GM23338 (cell line): ENCODE measurements at regions not wholly inside any gene's neighbourhood (a gene's known extent, or its start where the extent isn't known, plus 50 kb on each side); places are given as distances from the start of the nearest gene placed in this dataset.

Experiments
- ATAC-seq: fragments of 200-7000 bp; cut with Tn5 transposase; 3 replicates; pipeline ENCODE4 v1.9.1; 2020
- DNase-seq: peaks from one replicate; pipeline ENCODE4 v3.0.0-alpha.2; 2015; ENCODE audit warnings: low spot score
- H2AFZ ChIP-seq: fragments of 200-600 bp; sonication (generic); 2 replicates; pipeline ENCODE4 v1.8.0; 2016; ENCODE audit warnings: antibody characterized with exemption, mild to moderate bottlenecking, moderate library complexity
- H3F3A ChIP-seq: fragments of 200-600 bp; sonication (generic); replicated peaks from 2 replicates; pipeline ENCODE4 v1.8.0; 2017; ENCODE audit warnings: antibody characterized with exemption, mixed run types, low read depth
- H3K27ac ChIP-seq: fragments of 200-600 bp; sonication (generic); 2 replicates; pipeline ENCODE4 v1.6.1; 2016; ENCODE audit warnings: low read depth
- H3K27me3 ChIP-seq: fragments of 200-600 bp; sonication (generic); 2 replicates; pipeline ENCODE4 v1.8.0; 2016; ENCODE audit warnings: mild to moderate bottlenecking, mixed run types, moderate library complexity; ENCODE audit not compliant: insufficient read depth
- H3K36me3 ChIP-seq: fragments of 200-600 bp; sonication (generic); 2 replicates; pipeline ENCODE4 v1.8.0; 2016; ENCODE audit warnings: mild to moderate bottlenecking; ENCODE audit not compliant: insufficient read depth
- H3K4me1 ChIP-seq: fragments of 200-600 bp; sonication (generic); 2 replicates; pipeline ENCODE4 v1.8.0; 2016; ENCODE audit warnings: mild to moderate bottlenecking, moderate library complexity; ENCODE audit not compliant: insufficient read depth
- H3K4me2 ChIP-seq: fragments of 200-600 bp; sonication (generic); 2 replicates; pipeline ENCODE4 v1.7.1; 2017; ENCODE audit warnings: mixed run types
- H3K4me3 ChIP-seq: fragments of 200-600 bp; sonication (generic); 2 replicates; pipeline ENCODE4 v1.6.1; 2016; ENCODE audit warnings: mixed run types
- H3K79me2 ChIP-seq: fragments of 200-600 bp; sonication (generic); replicated peaks from 2 replicates; pipeline ENCODE4 v1.8.0; 2017; ENCODE audit warnings: mild to moderate bottlenecking; ENCODE audit not compliant: insufficient read depth
- H3K9me2 ChIP-seq: fragments of 200-600 bp; sonication (generic); 2 replicates; pipeline ENCODE4 v1.8.0; 2017; ENCODE audit not compliant: insufficient read depth
- H4K20me1 ChIP-seq: fragments of 200-600 bp; sonication (generic); replicated peaks from 2 replicates; pipeline ENCODE4 v1.8.0; 2017; ENCODE audit warnings: mild to moderate bottlenecking; ENCODE audit not compliant: insufficient read depth
- H3K27ac Mint-ChIP-seq: 2 replicates; pipeline ENCODE4 v1.8.0; 2020; ENCODE audit warnings: inconsistent platforms, mild to moderate bottlenecking, moderate library complexity, mixed read lengths
- H3K27me3 Mint-ChIP-seq: 3 replicates; pipeline ENCODE4 v1.8.0; 2022; ENCODE audit warnings: low read depth, mild to moderate bottlenecking, moderate library complexity, mixed read lengths, inconsistent platforms; ENCODE audit not compliant: insufficient read depth, poor library complexity
- H3K36me3 Mint-ChIP-seq: 3 replicates; pipeline ENCODE4 v1.8.0; 2021; ENCODE audit warnings: low read depth, mild to moderate bottlenecking, inconsistent platforms, moderate library complexity, mixed read lengths
- H3K4me1 Mint-ChIP-seq: 3 replicates; pipeline ENCODE4 v1.8.0; 2020; ENCODE audit warnings: mild to moderate bottlenecking, inconsistent platforms, mixed read lengths
- H3K4me3 Mint-ChIP-seq: 3 replicates; pipeline ENCODE4 v1.8.0; 2021; ENCODE audit warnings: moderate library complexity, mild to moderate bottlenecking, inconsistent platforms, mixed read lengths
- H3K9me3 Mint-ChIP-seq: 3 replicates; pipeline ENCODE4 v1.8.0; 2020; ENCODE audit warnings: moderate library complexity, mild to moderate bottlenecking, inconsistent platforms, mixed read lengths
- CTCF ChIP-seq, 2 experiments: fragments of 200-600 bp in 1 of 2; sonication (generic) in 1 of 2; conservative IDR thresholded peaks; 2 replicates each; pipeline versions ENCODE4 v1.5.1 to v1.6.1; 2016 to 2017; ENCODE audit warnings: antibody characterized with exemption in 2 of 2, low read depth in 2 of 2, mild to moderate bottlenecking in 2 of 2, moderate library complexity in 1 of 2
- EZH2 ChIP-seq: fragments of 200-600 bp; sonication (generic); IDR thresholded peaks from one replicate; pipeline ENCODE4 v1.8.0; 2017; ENCODE audit warnings: antibody characterized with exemption, mild to moderate bottlenecking, low read depth; ENCODE audit not compliant: unreplicated experiment
- NANOG ChIP-seq: IDR thresholded peaks from 2 replicates; pipeline ENCODE4 v1.6.1; 2016; ENCODE audit warnings: antibody characterized with exemption, borderline replicate concordance
- REST ChIP-seq: IDR thresholded peaks from one replicate; pipeline ENCODE4 v1.6.1; 2018; ENCODE audit warnings: antibody characterized with exemption; ENCODE audit not compliant: unreplicated experiment
- ZNF114 ChIP-seq: fragments of 250-450 bp; sonication (Bioruptor Pico); IDR thresholded peaks from 2 replicates; pipeline ENCODE4 v1.5.0; 2020; ENCODE audit warnings: mild to moderate bottlenecking, moderate library complexity
- ZNF331 ChIP-seq: fragments of 250-450 bp; sonication (Bioruptor Pico); IDR thresholded peaks from 2 replicates; pipeline ENCODE4 v1.5.0; 2020; ENCODE audit warnings: low read depth, mild to moderate bottlenecking, moderate library complexity
- ZNF462 ChIP-seq: fragments of 250-450 bp; sonication (Bioruptor Pico); IDR thresholded peaks from 2 replicates; pipeline ENCODE4 v1.5.0; 2020; ENCODE audit warnings: mild to moderate bottlenecking, moderate library complexity

- Histone ChIP-seq H3K27me3 (no peaks in the 10 kb centered on the region), H3K9me2 (no peaks in the 10 kb centered on the region), H3F3A (no peaks in the 10 kb centered on the region), H3K4me1 (no peaks in the 10 kb centered on the region), H3K4me3 (no peak overlapping the region), H3K4me2 (no peak overlapping the region), H4K20me1 (no peaks in the 10 kb centered on the region), H2AFZ (no peak overlapping the region), H3K36me3 (no peaks in the 10 kb centered on the region), H3K79me2 (no peaks in the 10 kb centered on the region), H3K27ac (no peak overlapping the region)
- ATAC-seq (no peak), DNase-seq (no peak)
- peaks cover 2% of the 10 kb centered on the region; the same call in 2 of the 3 replicates for H3K4me1 Mint-ChIP-seq
- peaks cover 2% of the 10 kb centered on the region; the same call in 1 of the 3 replicates for H3K36me3 Mint-ChIP-seq
- no peak overlapping the region for H3K4me3 Mint-ChIP-seq
- peaks cover 16% of the 10 kb centered on the region; the same call in 2 of the 3 replicates for H3K9me3 Mint-ChIP-seq
- H3K27ac Mint-ChIP-seq = no peak overlapping the region
- TF ChIP-seq REST = no peak
- no peak for TF ChIP-seq CTCF (conservative IDR thresholded peaks at IDR 0.05; ENCODE audit: low read depth in 2 of 2)
- no peak for TF ChIP-seq ZNF331 (CRISPR knock-in tag)
- no peak for TF ChIP-seq EZH2
- TF ChIP-seq NANOG = no peak
- TF ChIP-seq ZNF114 (CRISPR knock-in tag) = no peak
- no peak for TF ChIP-seq ZNF462 (CRISPR knock-in tag)
- H3K27me3 Mint-ChIP-seq = peaks cover 2% of the 10 kb centered on the region
These were observed 53.0 kb upstream of the LRRN2 start for GRCh38 chr1:204738506-204738905.
